RWPE2 (cell line): ENCODE measurements at regions not wholly inside any gene's neighbourhood (a gene's known extent, or its start where the extent isn't known, plus 50 kb on each side); places are given as distances from the start of the nearest gene placed in this dataset.

Experiments used
- ATAC-seq: fragments of 200-7000 bp; cut with Tn5 transposase; 3 replicates; pipeline ENCODE4 v1.9.1; 2021; ENCODE audit warnings: low read depth
- DNase-seq: peaks from one replicate; pipeline ENCODE4 v3.0.0-alpha.2; 2020; ENCODE audit warnings: low spot score
- H3K27ac ChIP-seq: fragments of 450-650 bp; 2 replicates; pipeline ENCODE4 v1.5.1; 2017; ENCODE audit warnings: mild to moderate bottlenecking; ENCODE audit not compliant: poor library complexity, severe bottlenecking
- H3K27me3 ChIP-seq: fragments of 250-450 bp; sonication (Bioruptor Pico); 2 replicates; pipeline ENCODE4 v1.5.1; 2021; ENCODE audit warnings: mild to moderate bottlenecking, moderate library complexity; ENCODE audit not compliant: insufficient read depth, poor library complexity, severe bottlenecking
- H3K36me3 ChIP-seq: fragments of 250-450 bp; sonication (Bioruptor Pico); 2 replicates; pipeline ENCODE4 v1.5.1; 2020; ENCODE audit warnings: low read depth, mild to moderate bottlenecking, moderate library complexity
- H3K4me1 ChIP-seq: fragments of 250-450 bp; sonication (Bioruptor Pico); 2 replicates; pipeline ENCODE4 v1.5.1; 2021; ENCODE audit warnings: mild to moderate bottlenecking, moderate library complexity; ENCODE audit not compliant: insufficient read depth, poor library complexity, severe bottlenecking
- H3K4me3 ChIP-seq: fragments of 250-450 bp; sonication (Bioruptor Pico); 2 replicates; pipeline ENCODE4 v1.5.1; 2021; ENCODE audit warnings: mild to moderate bottlenecking, moderate library complexity; ENCODE audit not compliant: severe bottlenecking
- H3K9me3 ChIP-seq: fragments of 250-450 bp; sonication (Bioruptor Pico); 2 replicates; pipeline ENCODE4 v1.5.1; 2021; ENCODE audit warnings: mild to moderate bottlenecking, moderate library complexity; ENCODE audit not compliant: severe bottlenecking
- TF ChIP-seq, protein P1 (sequence below): fragments of 450-650 bp; IDR thresholded peaks from one replicate; pipeline ENCODE4 v1.5.1; 2017; ENCODE audit warnings: mild to moderate bottlenecking, moderate library complexity; ENCODE audit not compliant: poor library complexity, severe bottlenecking

DNA sequence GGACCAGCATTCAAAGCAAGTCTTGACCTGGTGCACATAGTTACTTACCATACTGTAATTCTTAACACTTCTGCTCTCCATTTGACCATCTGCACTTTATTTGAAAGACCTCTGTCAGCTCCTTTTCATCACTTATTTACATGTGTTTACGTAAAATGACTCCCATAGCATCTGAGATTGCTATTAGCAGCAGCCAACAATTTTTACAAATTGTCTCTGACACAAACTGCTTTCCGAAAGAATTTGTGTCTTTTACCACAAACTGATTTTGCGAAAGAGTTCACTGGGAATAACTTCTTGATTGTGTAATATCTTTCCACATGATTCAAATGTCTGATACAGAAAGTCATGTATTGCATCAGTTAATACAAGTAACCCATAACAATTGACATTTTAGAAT, 144.1 kb upstream of the PEX5L start:
- TF ChIP-seq, protein P1, sequence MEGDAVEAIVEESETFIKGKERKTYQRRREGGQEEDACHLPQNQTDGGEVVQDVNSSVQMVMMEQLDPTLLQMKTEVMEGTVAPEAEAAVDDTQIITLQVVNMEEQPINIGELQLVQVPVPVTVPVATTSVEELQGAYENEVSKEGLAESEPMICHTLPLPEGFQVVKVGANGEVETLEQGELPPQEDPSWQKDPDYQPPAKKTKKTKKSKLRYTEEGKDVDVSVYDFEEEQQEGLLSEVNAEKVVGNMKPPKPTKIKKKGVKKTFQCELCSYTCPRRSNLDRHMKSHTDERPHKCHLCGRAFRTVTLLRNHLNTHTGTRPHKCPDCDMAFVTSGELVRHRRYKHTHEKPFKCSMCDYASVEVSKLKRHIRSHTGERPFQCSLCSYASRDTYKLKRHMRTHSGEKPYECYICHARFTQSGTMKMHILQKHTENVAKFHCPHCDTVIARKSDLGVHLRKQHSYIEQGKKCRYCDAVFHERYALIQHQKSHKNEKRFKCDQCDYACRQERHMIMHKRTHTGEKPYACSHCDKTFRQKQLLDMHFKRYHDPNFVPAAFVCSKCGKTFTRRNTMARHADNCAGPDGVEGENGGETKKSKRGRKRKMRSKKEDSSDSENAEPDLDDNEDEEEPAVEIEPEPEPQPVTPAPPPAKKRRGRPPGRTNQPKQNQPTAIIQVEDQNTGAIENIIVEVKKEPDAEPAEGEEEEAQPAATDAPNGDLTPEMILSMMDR = no peak
- no peak for DNase-seq
- no peak overlapping the region for H3K27ac ChIP-seq

DNA sequence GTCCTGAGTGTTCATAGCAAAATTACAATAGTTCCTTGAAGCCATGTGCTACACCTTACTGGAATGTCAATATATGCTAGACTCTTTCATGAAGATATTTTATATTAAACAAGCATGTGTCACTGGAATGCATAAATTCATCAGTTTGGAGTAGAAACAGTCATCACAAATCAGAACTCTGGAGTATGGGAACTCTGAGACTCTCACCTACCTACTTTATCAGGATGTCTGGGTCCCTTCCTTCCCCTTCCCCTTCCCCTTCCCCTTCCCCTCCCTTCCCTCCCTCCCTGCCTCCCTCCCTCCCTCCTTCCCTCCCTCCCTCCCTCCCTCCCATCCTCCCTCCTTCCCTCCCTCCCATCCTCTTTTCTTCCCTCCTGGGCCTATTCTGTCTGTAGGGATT, 144.7 kb upstream of the PEX5L start:
- TF ChIP-seq, protein P1 = no peak
- no peak for DNase-seq
- no peak for ATAC-seq
- no peaks in the 10 kb centered on the region for H3K9me3 ChIP-seq
- H3K4me1 ChIP-seq = peaks cover 10% of the 10 kb centered on the region
- H3K4me3 ChIP-seq = no peak overlapping the region
- H3K27me3 ChIP-seq = no peaks in the 10 kb centered on the region
- no peaks in the 10 kb centered on the region for H3K36me3 ChIP-seq
- H3K27ac ChIP-seq = no peak overlapping the region

More for the DNA sequence above, 144.1 kb upstream of the PEX5L start:
- peak; percentile 33; the same call in 1 of the 3 replicates for ATAC-seq
- no peaks in the 10 kb centered on the region for H3K27me3 ChIP-seq
- no peaks in the 10 kb centered on the region for H3K9me3 ChIP-seq
- H3K4me1 ChIP-seq = peaks cover 10% of the 10 kb centered on the region
- no peaks in the 10 kb centered on the region for H3K36me3 ChIP-seq
- H3K4me3 ChIP-seq = no peak overlapping the region

DNA sequence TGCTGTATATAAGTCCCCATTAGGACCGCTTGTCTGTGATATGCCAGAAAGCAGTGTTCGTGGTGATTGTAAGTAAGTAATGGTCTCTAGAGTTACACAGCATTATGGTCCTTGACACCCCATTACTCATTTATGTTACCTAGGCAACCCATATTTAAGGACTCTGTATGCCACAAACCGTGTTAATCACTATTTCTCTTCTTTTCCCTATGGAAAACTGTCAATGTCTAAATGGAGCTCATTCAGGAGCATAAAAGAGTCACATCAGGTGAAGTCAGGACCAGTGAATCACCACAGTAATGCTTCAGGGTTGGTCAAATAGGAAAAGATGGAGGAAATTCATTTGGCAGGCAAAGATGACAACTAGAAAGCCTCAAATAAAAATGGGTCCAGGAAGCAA, 146.6 kb upstream of the PEX5L start:
- no peaks in the 10 kb centered on the region for H3K27me3 ChIP-seq
- TF ChIP-seq, protein P1 = no peak

DNA sequence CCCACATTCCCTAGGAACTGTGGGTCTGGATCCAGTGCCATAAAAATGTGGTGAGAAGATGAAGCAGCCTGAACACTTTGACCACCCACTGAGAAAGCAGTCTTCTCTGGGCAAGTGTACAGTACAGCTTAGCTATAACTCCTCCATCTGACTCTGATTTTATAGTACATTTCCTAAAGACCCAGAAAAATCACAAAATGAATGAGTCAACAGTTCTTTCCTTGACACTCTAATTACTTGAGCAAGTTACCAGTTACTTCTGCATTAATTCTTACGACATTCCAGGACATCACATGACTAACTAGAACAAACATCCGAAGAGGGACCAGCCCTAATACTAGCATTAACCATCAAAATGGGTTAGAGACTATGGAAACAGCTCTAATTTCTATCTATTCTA, 148.1 kb upstream of the PEX5L start:
- no peaks in the 10 kb centered on the region for H3K36me3 ChIP-seq
- TF ChIP-seq, protein P1 = no peak

More for the DNA sequence above, 146.6 kb upstream of the PEX5L start:
- no peak overlapping the region for H3K4me3 ChIP-seq
- peaks cover 7% of the 10 kb centered on the region for H3K4me1 ChIP-seq
- H3K27ac ChIP-seq = no peak overlapping the region
- no peaks in the 10 kb centered on the region for H3K36me3 ChIP-seq
- H3K9me3 ChIP-seq = no peaks in the 10 kb centered on the region
- no peak for ATAC-seq
- no peak for DNase-seq

DNA sequence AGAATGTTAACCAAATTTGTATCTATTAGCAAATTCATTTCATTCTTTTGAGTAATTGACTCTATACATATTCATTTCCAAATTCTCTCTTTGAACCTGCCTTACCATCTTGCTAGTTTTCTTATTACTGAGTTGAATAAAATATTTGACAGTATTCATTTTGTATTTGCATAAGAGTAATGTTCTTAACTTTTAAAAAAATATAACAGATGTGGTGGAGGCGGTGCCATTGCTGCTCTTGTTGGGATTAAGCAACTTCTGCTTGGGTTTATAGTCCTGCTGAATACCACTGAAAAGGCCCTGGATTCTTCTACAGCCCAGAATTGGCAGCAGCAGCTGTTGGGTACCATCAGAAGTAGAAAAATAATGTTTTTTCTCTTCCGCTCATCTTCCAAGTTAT, 148.9 kb upstream of the PEX5L start:
- Histone ChIP-seq H3K9me3 (no peaks in the 10 kb centered on the region), H3K4me1 (peaks cover 6% of the 10 kb centered on the region), H3K27me3 (no peaks in the 10 kb centered on the region), H3K27ac (no peak overlapping the region), H3K36me3 (no peaks in the 10 kb centered on the region), H3K4me3 (no peak overlapping the region)
- DNase-seq (no peak), ATAC-seq (no peak)
- TF ChIP-seq, protein P1 = no peak

More for the DNA sequence above, 148.1 kb upstream of the PEX5L start:
- Histone ChIP-seq H3K4me3 (no peak overlapping the region), H3K27ac (no peak overlapping the region), H3K27me3 (no peaks in the 10 kb centered on the region), H3K9me3 (no peaks in the 10 kb centered on the region), H3K4me1 (peaks cover 7% of the 10 kb centered on the region)
- no peak for ATAC-seq
- no peak for DNase-seq
